ENCODE measurements at regions not wholly inside any gene's neighbourhood (a gene's known extent, or its start where the extent isn't known, plus 50 kb on each side); places are given as distances from the start of the nearest gene placed in this dataset.

DNA sequence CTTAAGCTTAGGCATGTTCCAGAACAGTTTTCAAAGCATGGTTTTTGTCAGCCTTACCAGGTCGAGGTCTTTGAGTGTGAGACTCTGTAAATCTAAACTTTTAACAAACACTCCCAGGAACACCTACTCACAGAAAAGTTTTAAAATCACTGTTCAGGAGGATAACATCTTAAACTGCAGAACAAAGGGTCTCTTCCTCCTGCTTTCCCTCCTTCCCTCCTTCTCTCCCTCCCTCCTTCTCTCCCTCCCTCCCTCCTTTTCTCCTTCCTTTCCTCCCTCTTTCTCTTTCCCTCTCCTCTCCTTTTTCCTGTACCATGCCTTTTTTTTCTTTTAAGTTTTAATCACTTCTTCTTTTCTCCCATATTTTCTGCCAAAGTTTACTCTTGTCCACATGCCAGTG lies 153.5 kb upstream of the MAF start (continued):
- TF ChIP-seq TSHZ2 (CRISPR knock-in tag; IDR thresholded peaks at IDR 0.05) (no peak), ZC3H10 (CRISPR knock-in tag; IDR thresholded peaks at IDR 0.05) (no peak)
- TF ChIP-seq, protein P1, sequence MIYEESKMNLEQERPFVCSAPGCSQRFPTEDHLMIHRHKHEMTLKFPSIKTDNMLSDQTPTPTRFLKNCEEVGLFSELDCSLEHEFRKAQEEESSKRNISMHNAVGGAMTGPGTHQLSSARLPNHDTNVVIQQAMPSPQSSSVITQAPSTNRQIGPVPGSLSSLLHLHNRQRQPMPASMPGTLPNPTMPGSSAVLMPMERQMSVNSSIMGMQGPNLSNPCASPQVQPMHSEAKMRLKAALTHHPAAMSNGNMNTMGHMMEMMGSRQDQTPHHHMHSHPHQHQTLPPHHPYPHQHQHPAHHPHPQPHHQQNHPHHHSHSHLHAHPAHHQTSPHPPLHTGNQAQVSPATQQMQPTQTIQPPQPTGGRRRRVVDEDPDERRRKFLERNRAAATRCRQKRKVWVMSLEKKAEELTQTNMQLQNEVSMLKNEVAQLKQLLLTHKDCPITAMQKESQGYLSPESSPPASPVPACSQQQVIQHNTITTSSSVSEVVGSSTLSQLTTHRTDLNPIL (CRISPR knock-in tag; IDR thresholded peaks at IDR 0.05; ENCODE audit: low read depth): no peak

DNA sequence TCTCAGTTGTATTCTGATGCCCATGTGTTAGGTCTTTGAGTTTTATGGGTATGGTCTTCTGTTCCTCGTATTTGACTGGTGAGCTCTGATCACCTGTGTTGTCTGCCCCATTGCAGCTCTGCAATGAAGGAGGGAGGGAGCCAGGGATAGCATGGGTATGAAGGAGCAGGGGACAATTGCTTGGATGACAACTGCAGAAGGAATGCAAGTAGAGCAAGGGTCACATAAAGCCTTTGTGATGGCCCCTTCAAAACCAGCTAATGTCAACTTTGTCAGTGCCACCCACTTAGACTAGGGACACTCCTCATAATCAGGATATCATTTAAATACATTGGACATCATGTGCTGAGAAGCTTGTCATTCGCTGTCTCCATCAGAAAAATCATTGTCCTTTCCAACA lies 152.7 kb upstream of the MAF start:
- no peak for TF ChIP-seq BACH2 (CRISPR knock-in tag; IDR thresholded peaks at IDR 0.05; ENCODE audit: borderline replicate concordance)
- ATAC-seq: no peak

DNA sequence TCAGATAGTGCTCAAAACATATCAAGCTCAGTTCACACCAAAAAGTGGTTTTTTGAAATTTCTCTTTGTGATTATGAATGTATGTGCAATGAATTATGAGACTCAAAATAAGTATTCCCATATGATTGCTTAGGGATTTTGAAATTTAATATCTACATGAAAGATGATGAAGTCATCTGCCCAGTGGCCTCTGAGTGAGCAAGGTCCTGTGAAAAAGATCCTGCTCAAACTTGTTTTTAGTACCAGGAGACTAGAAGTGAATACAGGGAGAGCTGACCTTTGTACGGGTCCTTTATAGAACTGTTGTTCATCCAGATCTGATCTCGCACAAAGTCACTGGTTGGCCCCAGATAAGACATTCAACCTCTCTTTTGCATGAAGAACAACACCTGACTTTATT lies 151.9 kb upstream of the MAF start:
- TF ChIP-seq TSHZ2 (CRISPR knock-in tag; IDR thresholded peaks at IDR 0.05): no peak

DNA sequence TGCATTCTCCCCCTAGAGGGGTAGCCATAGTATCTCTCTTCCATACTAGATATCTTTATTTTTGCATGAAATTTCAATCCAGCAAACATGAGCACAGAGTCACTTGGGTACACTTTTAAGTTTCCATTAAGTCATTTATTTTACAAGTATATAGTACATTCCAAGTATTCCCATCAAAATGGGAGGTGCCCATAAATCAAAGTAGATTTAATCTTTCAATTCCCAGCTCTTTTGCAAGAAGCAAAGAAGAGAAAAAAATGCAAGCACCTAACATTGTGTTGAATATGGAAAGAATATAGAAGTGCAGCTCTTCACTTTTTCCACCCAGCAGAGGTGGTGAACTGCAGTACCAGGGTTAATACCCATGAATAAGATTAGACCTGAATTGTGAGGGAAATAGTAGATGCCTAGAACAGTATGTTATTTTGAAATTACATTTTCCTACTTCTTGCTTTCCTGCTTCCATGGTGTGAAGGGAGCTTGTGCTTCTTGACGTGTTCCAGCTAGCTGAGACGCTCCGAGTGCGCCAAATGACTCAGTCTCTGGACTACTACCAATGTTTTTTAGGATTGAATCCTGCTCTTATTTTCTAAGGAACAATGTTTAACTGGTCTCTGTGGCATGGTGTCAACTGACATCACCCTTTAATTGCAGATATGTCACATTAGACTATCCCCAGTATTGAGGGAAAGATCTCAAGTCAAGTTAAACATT lies 151.1 kb upstream of the MAF start:
- TF ChIP-seq CSDC2 (CRISPR knock-in tag; IDR thresholded peaks at IDR 0.05) (no peak), ARNTL (CRISPR knock-in tag; IDR thresholded peaks at IDR 0.05; ENCODE audit: borderline replicate concordance, low read depth) (no peak), POU6F1 (CRISPR knock-in tag; IDR thresholded peaks at IDR 0.05; ENCODE audit: borderline replicate concordance, low read depth) (no peak)
- ATAC-seq: no peak

More for the DNA sequence above, 151.9 kb upstream of the MAF start:
- ATAC-seq: no peak

GRCh38 chr16:79750311-79750710 lies 149.8 kb upstream of the MAF start:
- ATAC-seq: no peak
- no peak for TF ChIP-seq ZC3H10 (CRISPR knock-in tag; IDR thresholded peaks at IDR 0.05)
- TF ChIP-seq RARB (CRISPR knock-in tag; IDR thresholded peaks at IDR 0.05): no peak
- TF ChIP-seq ARNTL (CRISPR knock-in tag; IDR thresholded peaks at IDR 0.05; ENCODE audit: borderline replicate concordance, low read depth): no peak
- TF ChIP-seq POU6F1 (CRISPR knock-in tag; IDR thresholded peaks at IDR 0.05; ENCODE audit: borderline replicate concordance, low read depth): no peak
- TF ChIP-seq SNAI2 (CRISPR knock-in tag; IDR thresholded peaks at IDR 0.05): no peak
- TF ChIP-seq CSRNP3 (CRISPR knock-in tag; IDR thresholded peaks at IDR 0.05): no peak
